IMR-90 (cell line): ENCODE measurements at regions not wholly inside any gene's neighbourhood (a gene's known extent, or its start where the extent isn't known, plus 50 kb on each side); places are given as distances from the start of the nearest gene placed in this dataset.

Source experiments
- ATAC-seq: fragments of 200-7000 bp; cut with Tn5 transposase; 2 replicates; pipeline ENCODE4 v1.9.1; 2020; ENCODE audit warnings: low read depth, mild to moderate bottlenecking, moderate library complexity
- BruUV-seq: library from RNA; stranded (reverse); fragments of 400-500 nt; replicated peaks from 2 replicates; lab custom pipeline; 2021; lab: Mats Ljungman, UMichigan
- CTCF ChIA-PET: fragments of 300-600 bp; formaldehyde crosslinking; extraction: SDS; loops from one replicate; lab custom pipeline; 2021; ENCODE audit warnings: antibody characterized with exemption; lab: Yijun Ruan, JAX
- POLR2A ChIA-PET: fragments of 300-600 bp; sonication (Branson Sonifier 250); formaldehyde crosslinking; loops from one replicate; lab custom pipeline; 2022; ENCODE audit warnings: antibody characterized with exemption; ENCODE audit not compliant: unreplicated experiment; lab: Charles Lee
- DNase-seq: peaks from one replicate; pipeline ENCODE4 v3.0.0; 2013
- H2AFZ ChIP-seq: replicated peaks from 2 replicates; pipeline ENCODE3; 2013; ENCODE audit warnings: low read length, mild to moderate bottlenecking; ENCODE audit not compliant: poor library complexity
- H2AK5ac ChIP-seq: 2 replicates; pipeline ENCODE4 v1.6.1; 2013; ENCODE audit warnings: low read depth, low read length, inconsistent platforms
- H2AK9ac ChIP-seq: replicated peaks from 2 replicates; pipeline ENCODE3; 2013; ENCODE audit warnings: mild to moderate bottlenecking, low read depth, low read length, moderate library complexity; ENCODE audit not compliant: poor library complexity
- H2BK120ac ChIP-seq: 2 replicates; pipeline ENCODE4 v1.6.1; 2013; ENCODE audit warnings: low read depth, low read length, inconsistent platforms
- H2BK15ac ChIP-seq: 3 replicates; pipeline ENCODE4 v1.6.1; 2013; ENCODE audit warnings: low read depth, low read length, inconsistent platforms
- H2BK20ac ChIP-seq: 2 replicates; pipeline ENCODE4 v1.6.1; 2013; ENCODE audit warnings: low read depth, mild to moderate bottlenecking, inconsistent platforms, low read length, moderate library complexity
- H2BK5ac ChIP-seq: 2 replicates; pipeline ENCODE4 v1.6.1; 2013; ENCODE audit warnings: mild to moderate bottlenecking, low read depth, low read length, inconsistent platforms; ENCODE audit not compliant: poor library complexity, severe bottlenecking
- H3K14ac ChIP-seq: replicated peaks from 2 replicates; pipeline ENCODE4 v1.6.1; 2013; ENCODE audit warnings: low read depth, low read length, inconsistent platforms
- H3K18ac ChIP-seq: 2 replicates; pipeline ENCODE4 v1.6.1; 2013; ENCODE audit warnings: low read depth, low read length, control low read depth
- H3K23ac ChIP-seq: 2 replicates; pipeline ENCODE4 v1.6.1; 2013; ENCODE audit warnings: low read depth, low read length, inconsistent platforms
- H3K27ac ChIP-seq: 2 replicates; pipeline ENCODE4 v1.5.1; 2013; ENCODE audit warnings: mild to moderate bottlenecking, control low read depth, low read length; ENCODE audit not compliant: insufficient read depth
- H3K27me3 ChIP-seq: 2 replicates; pipeline ENCODE4 v1.6.1; 2013; ENCODE audit warnings: low read length; ENCODE audit not compliant: control insufficient read depth, insufficient read depth
- H3K36me3 ChIP-seq: 2 replicates; pipeline ENCODE4 v1.6.1; 2013; ENCODE audit warnings: low read length, mixed read lengths; ENCODE audit not compliant: control insufficient read depth, insufficient read depth
- H3K4ac ChIP-seq: 2 replicates; pipeline ENCODE4 v1.6.1; 2013; ENCODE audit warnings: low read depth, low read length, inconsistent platforms
- H3K4me1 ChIP-seq: 2 replicates; pipeline ENCODE4 v1.6.1; 2013; ENCODE audit warnings: low read length, mixed read lengths; ENCODE audit not compliant: control insufficient read depth, insufficient read depth
- H3K4me2 ChIP-seq: 2 replicates; pipeline ENCODE4 v1.6.1; 2013; ENCODE audit warnings: low read depth, mild to moderate bottlenecking, control low read depth, low read length, moderate library complexity
- H3K4me3 ChIP-seq: 2 replicates; pipeline ENCODE4 v1.5.1; 2013; ENCODE audit warnings: low read depth, mild to moderate bottlenecking, control low read depth, low read length, moderate library complexity; ENCODE audit not compliant: insufficient read depth
- H3K56ac ChIP-seq: 2 replicates; pipeline ENCODE4 v1.6.1; 2013; ENCODE audit warnings: low read length, inconsistent platforms; ENCODE audit not compliant: insufficient read depth; ENCODE audit errors: extremely low read depth
- H3K79me1 ChIP-seq, 2 experiments: 2 replicates each; pipeline ENCODE4 v1.6.1; 2013; ENCODE audit warnings: low read length in 2 of 2, inconsistent platforms in 1 of 2, low read depth in 1 of 2
- H3K9ac ChIP-seq: 2 replicates; pipeline ENCODE4 v1.6.1; 2013; ENCODE audit warnings: low read depth, low read length, control low read depth
- H3K9me1 ChIP-seq: 2 replicates; pipeline ENCODE4 v1.6.1; 2013; ENCODE audit warnings: low read length, inconsistent platforms; ENCODE audit not compliant: insufficient read depth
- H3K9me3 ChIP-seq: 2 replicates; pipeline ENCODE4 v1.6.1; 2013; ENCODE audit warnings: low read length; ENCODE audit not compliant: control insufficient read depth, insufficient read depth
- H4K20me1 ChIP-seq: 2 replicates; pipeline ENCODE4 v1.6.1; 2013; ENCODE audit warnings: low read length, inconsistent platforms; ENCODE audit not compliant: insufficient read depth
- H4K5ac ChIP-seq: 2 replicates; pipeline ENCODE4 v1.6.1; 2013; ENCODE audit warnings: mild to moderate bottlenecking, low read depth, low read length, control low read depth
- H4K8ac ChIP-seq, 2 experiments: 2 replicates each; pipeline ENCODE4 v1.6.1; 2013; ENCODE audit warnings: low read depth in 2 of 2, low read length in 2 of 2, control low read depth in 1 of 2, inconsistent platforms in 1 of 2
- H4K91ac ChIP-seq: 2 replicates; pipeline ENCODE4 v1.6.1; 2013; ENCODE audit warnings: low read depth, low read length, inconsistent platforms; ENCODE audit not compliant: insufficient read depth
- CEBPB ChIP-seq: IDR thresholded peaks from 2 replicates; pipeline ENCODE4 v1.6.1; 2012; ENCODE audit warnings: low read depth, low read length, improper control_type of control experiment
- CHD1 ChIP-seq: IDR thresholded peaks from 2 replicates; pipeline ENCODE4 v1.6.1; 2012; ENCODE audit warnings: low read depth, low read length, improper control_type of control experiment
- FOS ChIP-seq: fragments of 150-350 bp; IDR thresholded peaks from 2 replicates; pipeline ENCODE4 v1.6.1; 2016; ENCODE audit warnings: low read depth, low read length
- MXI1 ChIP-seq: IDR thresholded peaks from 2 replicates; pipeline ENCODE4 v1.6.1; 2012; ENCODE audit warnings: low read depth, mild to moderate bottlenecking, low read length, moderate library complexity, borderline replicate concordance
- NFE2L2 ChIP-seq: fragments of 150-350 bp; IDR thresholded peaks from 2 replicates; pipeline ENCODE4 v1.6.1; 2016; ENCODE audit warnings: low read depth, mild to moderate bottlenecking, low read length
- RAD21 ChIP-seq: IDR thresholded peaks from 2 replicates; pipeline ENCODE4 v1.6.1; 2012; ENCODE audit warnings: low read length, improper control_type of control experiment
- RCOR1 ChIP-seq: IDR thresholded peaks from 2 replicates; pipeline ENCODE4 v1.6.1; 2012; ENCODE audit warnings: mild to moderate bottlenecking, low read length, improper control_type of control experiment; ENCODE audit not compliant: insufficient replicate concordance
- SMC3 ChIP-seq: fragments of 150-350 bp; IDR thresholded peaks from 2 replicates; pipeline ENCODE4 v1.6.1; 2016; ENCODE audit warnings: low read depth, mild to moderate bottlenecking, antibody characterized with exemption, low read length, moderate library complexity
- WGBS, 2 experiments: methylation state at CpG; one replicate each; pipeline versions ENCODE4 v1.1.5 to v1.1.7; 2013; ENCODE audit warnings: missing lambda C conversion rate in 2 of 2; ENCODE audit not compliant: insufficient read length in 1 of 2; ENCODE audit errors: extremely low coverage in 2 of 2; 5-methylcytosine and 5-hydroxymethylcytosine counted together
- dilution Hi-C: fragments of 300-500 bp; cut with HindIII; formaldehyde crosslinking; loops from one replicate; pipeline ENCODE4 v1.14.3; 2018; ENCODE audit warnings: low sequenced_read_pairs; ENCODE audit not compliant: unreplicated experiment
- in situ Hi-C: fragments of 300-500 bp; cut with MboI; formaldehyde crosslinking; loops from 3 replicates; pipeline ENCODE4 v1.14.3; 2019; ENCODE audit warnings: low sequenced_read_pairs, inconsistent platforms, mixed read lengths
- intact Hi-C: fragments of 100-400 bp; cut with micrococcal nuclease; formaldehyde crosslinking; loops from 2 replicates; pipeline ENCODE4 v1.10.0; 2022

- no peaks in the 10 kb centered on the region for H3K4me1 ChIP-seq
- H2AFZ ChIP-seq: no peak overlapping the region
- no peak overlapping the region for H3K4me2 ChIP-seq
- no peaks in the 10 kb centered on the region for H3K79me1 ChIP-seq
- DNase-seq (no peak), ATAC-seq (no peak)
- no peak overlapping the region for H3K4ac ChIP-seq
- H3K9me3 ChIP-seq: peaks cover 19% of the 10 kb centered on the region
- no peaks in the 10 kb centered on the region for H4K20me1 ChIP-seq
- H3K9ac ChIP-seq: no peak overlapping the region
- dilution Hi-C loops: no loop called here
- no peak overlapping the region for H2BK120ac ChIP-seq
- no peak overlapping the region for H3K18ac ChIP-seq
- no peak overlapping the region for H4K5ac ChIP-seq
- no peak for TF ChIP-seq RCOR1
- TF ChIP-seq RAD21: no peak
- TF ChIP-seq MXI1: no peak
- TF ChIP-seq NFE2L2: no peak
- no peak for TF ChIP-seq CHD1
- TF ChIP-seq SMC3: no peak
- TF ChIP-seq FOS: no peak
- no peak for TF ChIP-seq CEBPB
- intact Hi-C loops: no loop called here
- H3K14ac ChIP-seq: no peak overlapping the region
- H2AK9ac ChIP-seq: no peak overlapping the region
- no peak overlapping the region for H3K56ac ChIP-seq
- WGBS, 2 experiments: no CpG with 5 or more reads among the region's 3 CpGs
- no TSS peak for BruUV-seq
- no peaks in the 10 kb centered on the region for H3K9me1 ChIP-seq
- CTCF ChIA-PET: no interaction called here
- no peak overlapping the region for H2BK20ac ChIP-seq
- no peaks in the 10 kb centered on the region for H3K27me3 ChIP-seq
- no peak overlapping the region for H2BK15ac ChIP-seq
- POLR2A ChIA-PET: no interaction called here
- no peak overlapping the region for H3K23ac ChIP-seq
- in situ Hi-C loops: no loop called here
- H3K36me3 ChIP-seq: no peaks in the 10 kb centered on the region
- H2BK5ac ChIP-seq: no peak overlapping the region
- no peak overlapping the region for H3K27ac ChIP-seq
- no peak overlapping the region for H4K8ac ChIP-seq
- no peak overlapping the region for H3K4me3 ChIP-seq
- H4K91ac ChIP-seq: no peak overlapping the region
- H2AK5ac ChIP-seq: no peak overlapping the region
These were observed 129.4 kb upstream of the PLPP4 start for GRCh38 chr10:120327675-120328074.
